ENCODE measurements at regions not wholly inside any gene's neighbourhood (a gene's known extent, or its start where the extent isn't known, plus 50 kb on each side); places are given as distances from the start of the nearest gene placed in this dataset.
A peak's percentile ranks its signal among the peaks of the same experiment; 100 is the strongest.
"Not testable (repeated sequence)": the region's sequence is repeated elsewhere in the genome, so short reads cannot be mapped to it uniquely, and the experiment has no call there.

DNA sequence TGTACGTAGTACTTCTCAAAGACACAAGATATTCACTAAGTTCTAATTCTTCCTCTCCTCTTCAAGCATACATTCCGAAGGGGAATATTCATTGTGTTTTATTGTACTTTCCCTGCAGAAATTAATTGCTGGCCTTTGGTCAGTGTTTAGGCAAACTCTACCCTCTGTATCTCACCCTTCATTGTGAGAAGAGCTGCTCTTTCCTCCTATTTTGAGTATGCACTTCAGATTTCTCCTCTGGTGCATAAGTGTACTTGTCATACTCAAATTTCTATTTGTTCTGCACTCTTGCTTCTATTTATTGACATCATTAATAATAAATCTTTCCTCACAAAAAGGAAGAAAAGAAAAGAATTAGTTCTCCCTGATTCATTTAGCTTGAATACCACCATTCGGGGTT is 485.4 kb upstream of the SLC8A1 start:
- DNase-seq, result no peak

DNA sequence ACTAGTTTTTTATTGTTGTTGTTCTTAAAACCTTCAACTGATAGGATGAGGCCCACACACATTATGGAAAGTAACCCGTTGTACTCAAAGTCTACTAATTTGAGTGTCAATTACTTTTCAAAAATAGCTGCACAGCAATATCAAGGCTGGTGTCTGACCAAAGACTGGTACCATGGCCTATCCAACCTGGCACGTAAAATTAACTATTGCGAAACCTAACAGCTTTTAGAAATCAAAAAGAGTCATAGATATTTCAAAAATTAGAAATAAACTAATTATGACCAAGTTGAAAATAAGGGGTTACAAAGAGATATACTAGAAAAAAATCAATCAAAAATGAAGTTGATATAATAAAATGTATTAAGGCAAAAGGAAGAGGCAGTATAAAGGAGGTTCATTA is 501.5 kb upstream of the SLC8A1 start:
- DNase-seq, result no peak

DNA sequence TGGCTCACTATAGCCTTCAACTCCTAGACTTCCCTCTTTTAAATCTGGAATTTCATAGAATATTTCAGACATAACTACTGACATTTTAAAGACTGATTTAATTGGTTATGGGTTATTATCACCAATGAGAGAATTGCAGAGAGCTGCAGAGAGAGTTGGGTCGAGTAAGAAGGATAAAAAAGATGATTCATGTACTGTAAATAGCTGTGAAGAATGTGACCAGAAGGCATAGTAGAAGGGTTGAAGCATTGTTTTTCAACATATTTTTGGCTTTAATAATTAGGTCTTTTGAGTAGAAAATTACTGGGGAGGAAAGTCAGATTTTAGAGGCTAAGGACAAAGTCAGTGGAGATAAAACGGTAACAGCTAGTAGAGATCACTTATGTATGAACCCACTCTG is 503.2 kb upstream of the SLC8A1 start:
- DNase-seq, result no peak

DNA sequence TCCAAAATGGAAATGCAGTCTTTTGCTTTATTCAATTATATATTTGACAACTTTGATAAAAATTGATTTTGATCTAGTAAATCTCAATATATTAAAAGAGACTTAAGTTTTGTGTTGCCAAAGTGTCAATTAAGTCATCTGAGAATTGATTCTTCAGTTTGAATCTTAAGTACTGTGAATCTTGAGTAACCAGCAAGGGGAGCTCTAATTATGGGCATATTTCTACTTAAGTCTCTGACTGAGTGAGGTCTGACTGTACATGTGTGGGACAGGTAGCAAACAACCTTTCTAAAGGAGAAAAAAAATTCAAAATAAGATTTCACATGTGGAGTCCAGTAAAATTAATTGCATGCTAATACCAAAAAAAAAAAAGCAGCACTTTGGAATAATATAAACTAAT is 503.7 kb upstream of the SLC8A1 start:
- no peak for DNase-seq

DNA sequence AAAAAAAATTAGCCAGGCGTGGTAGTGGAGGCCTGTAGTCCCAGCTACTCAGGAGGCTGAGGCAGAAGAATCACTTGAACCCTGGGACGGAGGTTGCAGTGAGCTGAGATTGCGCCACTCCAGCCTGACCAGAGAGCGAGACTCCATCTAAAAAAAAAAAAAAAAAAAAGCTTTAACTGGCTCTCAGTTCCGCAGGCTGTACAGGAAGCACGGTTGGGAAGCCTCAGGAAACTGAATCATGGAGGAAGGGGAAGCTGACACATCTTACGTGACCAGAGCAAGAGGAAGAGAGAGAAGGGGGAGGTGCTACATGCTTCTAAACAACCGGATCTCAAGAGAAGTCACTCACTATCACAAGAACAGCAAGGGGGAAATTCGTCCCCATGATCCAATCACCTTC is 505.6 kb upstream of the SLC8A1 start:
- DNase-seq, result peak in 1 of 3 donors; percentile 1

DNA sequence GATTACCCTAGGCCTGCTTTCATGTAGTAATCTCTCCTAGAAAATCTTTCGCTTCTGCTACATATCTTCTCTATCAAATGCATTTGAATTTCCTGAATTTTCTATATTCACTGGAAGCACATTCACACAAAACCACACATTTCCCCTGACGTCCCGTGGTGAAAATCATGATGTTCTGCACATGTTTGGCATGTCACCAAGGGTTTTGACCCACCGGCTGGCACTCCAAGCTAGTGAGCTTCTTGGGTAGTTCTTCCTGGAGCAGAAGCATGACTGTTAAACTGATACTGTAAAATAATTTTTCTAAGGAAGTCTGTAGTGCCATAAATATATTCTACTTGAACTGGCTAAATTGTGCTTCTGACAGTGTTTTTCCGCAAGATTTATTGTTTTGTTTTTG is 510.1 kb upstream of the SLC8A1 start:
- DNase-seq, result peak in 1 of 3 donors; percentile 3

DNA sequence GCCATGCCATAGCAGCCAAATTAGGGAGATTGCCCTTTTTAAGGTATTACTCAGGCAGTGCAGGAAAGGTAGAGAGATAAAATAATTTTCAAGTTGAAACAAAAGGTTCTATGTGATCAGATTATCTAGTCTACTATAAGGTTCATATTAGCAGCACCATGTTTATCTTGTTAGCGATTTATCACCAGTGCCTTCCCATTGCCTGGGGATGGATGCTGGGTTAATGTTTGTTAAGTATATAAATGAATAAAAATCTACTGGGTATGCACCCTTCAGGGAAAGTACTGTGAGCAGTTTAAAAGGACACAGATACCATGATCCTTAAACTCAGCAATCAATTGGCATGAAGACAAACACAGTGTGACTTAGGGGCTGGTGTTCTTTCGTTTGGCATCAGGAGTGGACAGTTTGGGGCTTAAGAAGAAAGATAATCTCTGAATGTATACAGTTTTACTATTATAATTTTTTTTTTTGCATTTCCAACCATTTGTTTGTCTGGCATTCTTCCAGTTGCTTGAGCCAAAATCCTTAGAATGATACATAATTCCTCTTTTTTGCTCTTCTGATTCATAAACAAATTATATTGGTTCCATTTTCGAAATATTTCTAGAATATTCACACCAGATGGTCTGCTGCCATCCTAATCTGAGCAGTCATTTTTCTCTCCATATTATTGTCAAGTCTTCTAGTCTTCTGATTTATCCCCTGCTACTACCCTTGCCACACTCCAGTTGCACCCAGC is 512.8 kb upstream of the SLC8A1 start:
- peak in 2 of 3 donors; percentile 10 to 19 for DNase-seq

DNA sequence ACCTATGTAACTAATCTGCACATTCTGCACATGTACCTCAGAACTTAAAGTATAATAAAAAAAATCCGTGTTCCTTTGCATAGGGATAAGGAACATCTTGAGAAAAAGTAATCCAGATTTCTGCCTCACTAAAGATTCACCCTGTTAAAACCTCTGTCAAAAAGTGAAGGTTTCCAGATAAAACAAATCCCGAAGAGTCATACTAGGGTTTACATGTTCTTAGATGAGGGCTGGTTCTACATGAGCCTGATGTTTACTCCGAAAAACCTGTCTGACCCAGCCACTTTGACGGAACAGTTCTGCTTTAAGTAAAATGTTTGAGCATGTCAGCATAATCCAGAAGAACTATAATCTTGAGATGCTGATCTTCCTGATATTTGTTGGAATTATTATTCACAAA is 515.6 kb upstream of the SLC8A1 start:
- DNase-seq, result no peak

DNA sequence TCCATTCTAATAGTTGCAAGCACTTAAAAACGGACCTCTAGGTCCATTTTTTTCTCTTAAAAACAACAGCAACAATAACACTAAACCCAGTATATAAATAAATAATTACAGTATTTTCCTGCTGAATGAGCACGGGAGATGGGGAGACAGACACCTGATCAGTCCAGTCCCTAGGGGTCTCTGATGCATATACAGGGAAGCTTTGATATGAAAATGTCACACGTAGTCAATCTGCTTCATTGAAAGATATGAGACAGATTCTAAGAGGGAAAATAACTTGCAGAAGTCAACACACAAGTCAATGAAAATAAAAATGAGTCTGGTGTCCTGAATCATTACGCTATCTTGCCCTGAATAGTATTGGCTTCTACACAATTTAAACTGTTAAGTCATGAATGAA is 523.3 kb upstream of the SLC8A1 start:
- no peak for DNase-seq

DNA sequence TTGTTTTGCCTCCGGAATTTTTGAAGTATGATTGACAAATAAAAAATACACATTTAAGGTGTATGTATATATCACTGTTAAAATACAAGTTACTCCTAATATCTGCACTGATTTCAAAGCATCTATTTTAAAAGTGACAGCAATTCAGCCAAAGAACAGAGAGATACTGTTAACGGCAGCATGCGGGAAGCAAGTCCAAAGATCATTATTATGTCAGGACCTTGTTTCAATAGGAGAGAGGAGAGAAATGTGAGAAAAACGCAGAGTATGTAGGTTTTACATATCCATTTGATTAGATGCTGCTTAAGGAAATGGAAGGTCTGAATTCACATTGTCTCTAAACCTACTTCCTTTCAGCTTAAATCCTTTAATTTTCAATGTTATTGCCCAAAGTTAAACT is 545.5 kb upstream of the SLC8A1 start:
- DNase-seq, result no peak

DNA sequence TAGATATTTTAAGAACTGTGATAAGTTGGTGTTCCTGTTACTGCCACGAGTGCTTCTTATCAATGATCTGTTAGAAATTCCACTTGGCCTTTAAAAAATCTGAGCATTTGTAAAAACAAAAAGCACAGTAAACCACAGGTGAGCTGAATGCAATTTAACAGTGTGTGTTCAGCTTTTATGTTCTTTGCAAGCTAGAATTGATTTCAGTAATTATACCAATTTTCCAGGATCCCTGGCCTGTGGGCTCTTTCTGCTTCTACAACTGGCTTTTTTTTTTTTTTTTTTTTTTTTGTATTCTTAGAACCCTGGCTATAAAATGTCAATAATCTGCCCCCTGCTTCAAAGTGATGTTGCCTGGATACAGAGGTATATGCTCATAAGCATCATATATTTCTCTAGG is 548.5 kb upstream of the SLC8A1 start:
- DNase-seq, result no peak

DNA sequence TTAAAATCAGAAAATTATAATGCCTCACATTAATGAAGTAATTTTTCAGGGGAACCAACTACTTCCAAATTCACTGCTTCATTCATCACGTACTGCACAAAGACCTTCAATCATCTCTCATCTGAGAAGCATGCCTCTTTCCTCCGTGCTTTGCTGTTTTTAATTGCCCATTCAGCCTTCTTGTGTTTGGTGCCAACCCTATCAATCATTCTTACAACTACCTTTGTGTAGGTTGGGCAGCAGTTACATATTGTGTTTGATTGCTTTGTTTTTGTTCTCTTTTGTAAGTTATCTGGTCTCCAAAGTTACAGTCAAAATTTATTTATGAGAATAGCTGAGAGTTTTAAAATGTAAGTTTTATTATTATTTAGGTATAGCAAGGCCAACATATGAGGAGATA is 549.0 kb upstream of the SLC8A1 start:
- DNase-seq, result no peak

DNA sequence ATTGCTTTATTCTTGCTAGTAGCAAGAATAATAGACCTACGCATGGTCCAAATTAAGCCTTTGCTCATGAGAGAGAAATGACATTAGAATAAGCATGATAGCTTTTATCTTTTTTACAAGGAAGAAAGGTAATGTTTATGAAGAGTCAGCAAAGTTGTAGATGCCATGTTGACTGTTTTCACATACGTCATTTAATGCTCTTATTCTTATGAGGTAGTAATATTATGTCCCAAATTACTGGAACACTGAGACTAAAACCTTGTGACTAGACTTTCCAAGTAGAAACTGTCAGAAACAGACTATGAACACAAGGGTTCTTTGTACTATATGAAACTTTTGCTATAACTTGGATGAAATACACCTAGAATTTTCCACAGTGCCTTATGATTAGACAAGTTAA is 552.8 kb upstream of the SLC8A1 start:
- no peak for DNase-seq

DNA sequence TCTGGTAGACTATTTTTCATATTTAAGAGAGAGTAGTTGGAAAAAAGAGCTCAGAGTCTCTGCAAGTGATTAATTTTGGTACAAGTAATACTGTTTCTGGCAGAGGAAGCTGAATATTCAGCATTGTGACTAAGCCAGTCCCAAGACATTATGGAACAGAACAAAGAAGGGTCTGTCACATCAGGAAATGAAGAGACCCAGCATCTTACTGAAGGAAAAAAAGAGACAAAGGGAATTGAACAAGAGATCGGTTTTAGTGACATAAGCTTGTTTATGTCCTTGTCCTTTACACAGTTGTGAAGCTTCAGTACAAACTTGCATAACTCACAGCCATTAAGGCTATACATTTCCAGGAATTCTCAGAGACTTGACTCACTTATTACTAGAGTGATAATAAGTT is 568.5 kb upstream of the SLC8A1 start:
- peak; percentile 12 to 53 (median 14) for DNase-seq

DNA sequence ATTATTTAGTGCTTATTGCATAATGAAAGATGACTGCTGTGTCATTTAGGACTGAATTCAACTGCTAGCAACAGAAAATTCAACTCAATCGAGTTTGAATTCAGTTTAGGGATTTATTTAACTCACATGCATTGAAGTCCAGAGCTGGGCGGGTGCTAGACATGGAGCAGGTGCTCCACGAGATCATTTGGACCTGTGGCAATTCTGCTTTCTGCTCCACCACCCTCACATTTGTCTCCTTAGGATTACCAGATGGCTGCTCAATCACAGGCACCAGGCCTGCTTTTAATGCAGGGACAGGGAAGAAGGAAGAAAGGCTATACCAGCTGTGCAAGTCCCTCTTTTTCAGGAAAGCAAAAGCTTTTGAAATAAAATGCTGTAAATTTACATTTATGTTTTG is 572.9 kb upstream of the SLC8A1 start:
- DNase-seq, result no peak

DNA sequence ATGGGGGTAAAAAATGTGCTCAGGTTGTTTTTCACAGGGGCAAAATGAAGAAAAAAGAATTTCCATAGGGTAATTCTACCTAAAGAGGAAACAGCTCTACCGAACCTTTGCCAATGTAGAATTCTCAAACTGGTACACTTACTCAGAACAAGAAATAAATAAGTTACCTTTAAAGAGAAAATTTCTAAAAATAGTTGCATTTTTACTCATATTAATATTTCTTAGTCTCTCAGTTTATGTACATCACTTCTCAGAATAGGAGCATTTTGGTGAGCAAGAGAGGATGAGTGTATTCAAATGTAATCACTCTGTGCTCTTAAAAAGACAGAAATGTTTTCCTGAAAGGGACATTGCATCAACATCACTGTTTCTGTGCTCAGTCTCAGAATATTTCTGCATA is 574.7 kb upstream of the SLC8A1 start:
- no peak for DNase-seq

DNA sequence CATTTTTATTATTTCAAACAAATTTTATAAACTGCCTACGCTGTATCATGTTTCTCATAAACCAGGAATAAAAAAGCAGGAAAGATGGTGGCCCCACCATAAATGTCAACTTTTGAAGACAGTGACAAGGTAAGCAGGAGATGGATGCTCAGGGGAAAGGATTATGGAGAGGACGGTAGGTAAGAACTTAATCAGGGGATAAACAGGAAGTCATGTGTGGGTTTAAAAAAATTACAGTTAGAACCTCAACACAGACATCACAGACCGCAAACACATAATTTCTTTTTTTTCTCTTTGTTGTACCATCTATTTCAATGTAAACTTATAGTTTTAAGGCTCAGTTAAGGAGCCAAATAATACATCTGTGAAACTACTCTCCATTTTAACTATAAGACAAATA is 575.2 kb upstream of the SLC8A1 start:
- DNase-seq, result no peak

DNA sequence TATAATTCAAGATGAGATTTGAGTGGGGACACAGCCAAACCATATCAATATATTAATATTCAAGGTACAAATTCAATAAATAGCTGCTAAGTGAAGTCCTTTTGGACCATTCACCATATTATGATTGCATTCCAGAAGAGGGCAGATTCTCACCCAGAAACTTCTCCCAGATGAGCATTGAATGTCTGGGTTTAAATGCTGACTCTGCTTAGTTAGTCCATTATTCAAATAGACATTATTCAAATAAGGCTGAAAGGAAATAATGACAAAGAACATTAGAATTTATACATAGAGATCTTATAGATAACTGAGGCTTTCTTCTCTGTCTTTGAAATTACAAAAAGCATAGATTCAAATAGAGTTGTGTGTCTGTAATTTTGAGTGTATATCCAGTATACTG is 579.4 kb upstream of the SLC8A1 start:
- DNase-seq, result no peak

DNA sequence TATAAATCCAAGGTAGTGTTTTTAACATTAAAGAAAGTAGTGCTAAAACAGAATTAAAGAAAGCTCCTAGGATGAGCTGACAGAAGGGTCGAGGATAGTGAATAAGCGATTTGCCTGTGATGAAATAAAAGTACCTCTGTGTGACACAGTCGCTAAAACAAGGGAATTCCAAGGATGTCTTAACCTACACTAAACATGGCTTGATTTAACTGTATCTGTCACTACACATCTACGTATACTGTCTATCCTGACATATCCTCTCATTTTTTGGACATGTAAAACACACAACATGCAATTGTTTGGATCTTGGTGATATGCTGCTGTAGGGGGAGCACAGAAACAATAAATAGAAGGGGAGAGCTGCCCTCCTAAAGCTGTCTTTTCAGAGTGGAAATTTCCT is 580.8 kb upstream of the SLC8A1 start:
- DNase-seq, result peak in 1 of 3 donors; percentile 17

DNA sequence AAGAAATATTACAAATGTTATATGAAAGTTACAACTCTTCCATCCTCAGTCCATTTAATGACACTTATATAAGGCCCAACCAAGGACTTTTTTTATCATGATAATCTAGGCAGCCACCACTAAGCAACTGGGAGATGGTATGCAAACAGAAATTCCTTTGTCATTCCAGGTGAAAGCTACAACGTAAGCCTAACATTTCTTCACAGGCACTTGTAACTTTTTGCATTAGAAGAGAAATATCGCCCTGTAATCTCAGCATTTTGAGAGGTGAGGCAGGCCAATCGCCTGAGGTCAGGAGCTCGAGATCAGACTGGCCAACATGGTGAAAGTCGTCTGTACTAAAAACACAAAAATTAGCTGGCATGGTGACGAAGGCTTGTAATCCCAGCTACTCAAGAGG is 581.2 kb upstream of the SLC8A1 start:
- DNase-seq, result no peak

DNA sequence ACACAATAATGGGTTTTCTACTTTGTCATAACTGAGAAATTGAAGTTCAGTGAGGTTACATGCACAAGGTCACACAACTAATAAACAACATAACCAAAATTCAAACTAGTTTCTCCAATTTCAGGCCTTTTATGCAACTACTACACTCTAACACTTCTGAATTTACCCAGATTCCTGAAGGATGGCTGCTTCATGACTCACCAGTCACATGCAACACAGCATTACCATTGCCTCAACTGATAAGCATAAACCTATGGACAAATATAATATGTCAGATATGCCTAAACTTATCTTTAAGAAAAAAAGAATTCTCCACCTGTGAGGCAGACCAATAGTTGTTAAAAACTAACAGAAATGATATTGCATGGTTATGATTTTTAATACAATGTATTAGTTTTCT is 586.5 kb upstream of the SLC8A1 start:
- no peak for DNase-seq

DNA sequence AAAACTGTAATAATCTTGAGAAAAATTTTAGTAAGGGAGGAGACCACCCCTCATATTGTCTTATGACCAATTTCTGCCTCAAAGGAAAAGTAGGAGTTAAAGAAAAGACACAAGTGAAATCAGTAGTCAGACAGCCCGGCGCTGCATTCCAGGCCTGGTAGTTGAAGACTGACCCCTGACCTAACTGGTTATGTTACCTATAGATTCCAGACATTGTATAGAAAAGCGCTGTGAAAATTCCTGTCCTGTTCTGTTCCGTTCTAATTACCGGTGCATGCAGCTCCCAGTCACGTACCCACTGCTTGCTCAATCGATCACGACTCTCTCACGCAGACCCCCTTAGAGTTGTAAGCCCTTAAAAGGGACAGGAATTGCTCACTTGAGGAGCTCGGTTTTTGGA is 587.9 kb upstream of the SLC8A1 start:
- not testable (repeated sequence) for DNase-seq

DNA sequence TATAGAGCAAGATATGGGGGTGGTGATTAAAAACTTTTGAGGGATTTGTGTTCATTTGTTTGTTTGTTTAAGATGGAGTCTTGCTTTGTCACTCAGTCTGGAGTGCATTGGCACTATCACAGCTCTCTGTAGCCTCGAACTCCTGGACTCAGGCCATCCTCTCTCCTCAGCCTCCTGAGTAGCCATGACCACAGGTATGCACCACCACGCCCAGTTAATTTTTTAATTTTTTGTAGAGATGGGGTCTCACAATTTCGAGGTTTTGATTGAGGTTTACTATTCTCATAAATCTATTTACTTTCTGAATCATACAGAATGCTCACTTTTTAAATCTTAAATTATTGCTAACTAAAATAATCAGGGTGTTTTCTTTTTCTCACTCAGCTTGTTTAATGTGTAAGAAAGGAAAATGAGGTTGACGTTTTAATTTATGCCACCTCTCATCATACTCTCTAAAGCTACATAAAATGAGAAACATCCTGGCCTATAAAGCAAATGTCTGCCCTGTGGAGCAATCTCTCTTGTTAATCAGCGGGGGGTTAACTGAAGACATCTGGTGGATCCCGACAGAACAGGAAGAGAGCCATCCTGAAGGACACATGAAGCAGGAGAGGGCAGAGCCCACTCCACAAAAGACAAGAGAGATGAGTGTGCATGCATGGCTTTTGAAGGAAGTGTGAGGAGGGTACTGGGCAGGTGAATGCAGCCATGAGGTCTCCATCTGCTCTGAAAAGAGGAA is 589.1 kb upstream of the SLC8A1 start:
- no peak for DNase-seq

DNA sequence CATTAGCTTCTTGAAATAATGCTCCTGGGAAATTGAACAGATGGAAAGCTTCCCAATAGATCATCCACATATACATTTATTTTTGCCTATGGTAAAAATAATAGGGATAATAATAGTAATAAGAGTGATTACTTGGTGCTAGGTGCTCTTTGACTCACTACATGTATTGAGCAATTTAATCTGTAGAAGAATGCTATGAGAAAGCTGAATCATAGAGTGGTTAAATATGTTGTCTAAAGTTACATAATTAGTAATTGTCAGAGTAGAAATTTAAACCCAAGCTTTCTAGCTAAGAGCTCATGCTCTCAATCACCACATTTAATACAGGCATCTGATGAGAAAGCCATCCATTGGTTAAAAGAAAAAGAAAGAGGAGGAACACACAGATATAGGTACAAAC is 590.5 kb upstream of the SLC8A1 start:
- DNase-seq, result no peak
